HCT116 (cell line): ENCODE measurements at regions not wholly inside any gene's neighbourhood (a gene's known extent, or its start where the extent isn't known, plus 50 kb on each side); places are given as distances from the start of the nearest gene placed in this dataset.

ENCODE experiments used
- ATAC-seq: fragments of 200-7000 bp; cut with Tn5 transposase; 2 replicates; pipeline ENCODE4 v1.9.1; 2020; ENCODE audit warnings: mild to moderate bottlenecking, moderate library complexity
- BruUV-seq: library from RNA; stranded (reverse); fragments of 400-500 nt; replicated peaks from 2 replicates; lab custom pipeline; 2021; lab: Mats Ljungman, UMichigan
- CTCF ChIA-PET: fragments of 300-600 bp; sonication (Branson Sonifier 250); formaldehyde crosslinking; loops from one replicate; lab custom pipeline; 2021; ENCODE audit warnings: antibody characterized with exemption; lab: Charles Lee
- POLR2A ChIA-PET: fragments of 300-600, 350-600 bp; sonication (Branson Sonifier 250); formaldehyde crosslinking; loops from one replicate; lab custom pipeline; 2021; ENCODE audit warnings: antibody characterized with exemption; lab: Charles Lee
- RAD21 ChIA-PET, 2 experiments: fragments of 300-600 bp; sonication (Branson Sonifier 250); formaldehyde crosslinking; loops; one replicate each; lab custom pipeline; 2023; ENCODE audit warnings: low total read pairs in 2 of 2; ENCODE audit not compliant: uncharacterized antibody in 2 of 2, unreplicated experiment in 2 of 2, low non-redundant PET in 1 of 2; lab: Charles Lee
- DNase-seq: peaks from one replicate; pipeline ENCODE4 v3.0.0-alpha.2; 2010; ENCODE audit warnings: low read depth, low spot score
- H2AFZ ChIP-seq: fragments of 200-600 bp; shearing (Covaris generic), sonication (generic); 2 replicates; pipeline ENCODE4 v1.6.1; 2017; ENCODE audit warnings: low read depth, mixed run types, mixed read lengths, antibody characterized with exemption, low read length; ENCODE audit not compliant: poor library complexity, severe bottlenecking
- H3K27ac ChIP-seq: 2 replicates; pipeline ENCODE4 v1.5.1; 2012; ENCODE audit warnings: low read depth, low read length
- H3K27me3 ChIP-seq: fragments of 200-600 bp; sonication (generic); 2 replicates; pipeline ENCODE4 v1.6.1; 2016; ENCODE audit warnings: mixed run types, low read length, mixed read lengths; ENCODE audit not compliant: insufficient read depth
- H3K36me3 ChIP-seq, 2 experiments: fragments of 200-500 bp in 1 of 2; fragments of 200-600 bp in 1 of 2; sonication (Bioruptor generic) in 1 of 2; sonication (generic) in 1 of 2; 2 replicates each; pipeline versions ENCODE4 v1.5.1 to v1.6.1; 2014 to 2016; ENCODE audit warnings: low read length in 2 of 2, inconsistent platforms in 1 of 2, mixed read lengths in 1 of 2, mixed run types in 1 of 2; ENCODE audit not compliant: insufficient read depth in 2 of 2, control insufficient read depth in 1 of 2
- H3K4me1 ChIP-seq, 2 experiments: fragments of 200-600 bp in 1 of 2; sonication (generic) in 1 of 2; 2 replicates each; pipeline versions ENCODE4 v1.5.1 to v1.6.1; 2012 to 2017; ENCODE audit warnings: low read length in 2 of 2, inconsistent platforms in 1 of 2, mild to moderate bottlenecking in 1 of 2, mixed read lengths in 1 of 2, mixed run types in 1 of 2, moderate library complexity in 1 of 2; ENCODE audit not compliant: insufficient read depth in 2 of 2, control insufficient read depth in 1 of 2
- H3K4me2 ChIP-seq: fragments of 200-600 bp; sonication (generic); 2 replicates; pipeline ENCODE4 v1.6.1; 2017; ENCODE audit warnings: mixed run types, low read length, mixed read lengths
- H3K4me3 ChIP-seq, 2 experiments: fragments of 200-600 bp in 1 of 2; sonication (generic) in 1 of 2; replicated peaks in 1 of 2; 2 replicates each; pipeline ENCODE4 v1.5.1; 2011 to 2016; ENCODE audit warnings: low read length in 2 of 2, control low read depth in 1 of 2, low read depth in 1 of 2, mild to moderate bottlenecking in 1 of 2, mixed read lengths in 1 of 2, mixed run types in 1 of 2
- H3K79me2 ChIP-seq: fragments of 200-600 bp; sonication (generic); 2 replicates; pipeline ENCODE4 v1.6.1; 2017; ENCODE audit warnings: mild to moderate bottlenecking, mixed run types, low read length, moderate library complexity, mixed read lengths; ENCODE audit not compliant: insufficient read depth
- H3K9ac ChIP-seq: fragments of 200-600 bp; sonication (generic); 2 replicates; pipeline ENCODE4 v1.6.1; 2016; ENCODE audit warnings: low read length, mixed read lengths
- H3K9me2 ChIP-seq: fragments of 200-600 bp; sonication (generic), shearing (Covaris generic); 2 replicates; pipeline ENCODE4 v1.6.1; 2017; ENCODE audit warnings: mixed run types, mild to moderate bottlenecking, moderate library complexity; ENCODE audit not compliant: insufficient read depth
- H3K9me3 ChIP-seq, 2 experiments: fragments of 200-500 bp in 1 of 2; fragments of 200-600 bp in 1 of 2; sonication (Bioruptor generic) in 1 of 2; sonication (generic) in 1 of 2; 2 replicates each; pipeline ENCODE4 v1.6.1; 2014 to 2017; ENCODE audit warnings: low read length in 2 of 2, mixed read lengths in 2 of 2, inconsistent platforms in 1 of 2, low read depth in 1 of 2, mild to moderate bottlenecking in 1 of 2, mixed run types in 1 of 2, moderate library complexity in 1 of 2; ENCODE audit not compliant: control insufficient read depth in 1 of 2, insufficient read depth in 1 of 2
- H4K20me1 ChIP-seq: fragments of 200-600 bp; sonication (generic), shearing (Covaris generic); 2 replicates; pipeline ENCODE4 v1.6.1; 2017; ENCODE audit warnings: mixed run types, mild to moderate bottlenecking, moderate library complexity; ENCODE audit not compliant: insufficient read depth
- CBX3 ChIP-seq: IDR thresholded peaks from 2 replicates; pipeline ENCODE4 v1.6.1; 2012; ENCODE audit warnings: low read depth
- CTCF ChIP-seq, 3 experiments: fragments of 200-600 bp in 1 of 3; sonication (generic) in 1 of 3; IDR thresholded peaks in 2 of 3; conservative IDR thresholded peaks in 1 of 3; 2 replicates each; pipeline ENCODE4 v1.5.1; 2012 to 2017; ENCODE audit warnings: low read depth in 2 of 3, low read length in 2 of 3, antibody characterized with exemption in 1 of 3, borderline replicate concordance in 1 of 3, control low read depth in 1 of 3, mild to moderate bottlenecking in 1 of 3, mixed read lengths in 1 of 3, mixed run types in 1 of 3, moderate library complexity in 1 of 3; ENCODE audit not compliant: insufficient read depth in 1 of 3
- EZH2 ChIP-seq: fragments of 200-600 bp; sonication (generic); IDR thresholded peaks from 2 replicates; pipeline ENCODE4 v1.6.1; 2017; ENCODE audit warnings: antibody characterized with exemption, mixed run types
- EZH2phosphoT487 ChIP-seq: fragments of 200-600 bp; IDR thresholded peaks from 2 replicates; pipeline ENCODE4 v1.6.1; 2018; ENCODE audit warnings: antibody characterized with exemption, borderline replicate concordance
- FOSL1 ChIP-seq: IDR thresholded peaks from 2 replicates; pipeline ENCODE4 v1.6.1; 2012; ENCODE audit warnings: low read depth
- JUND ChIP-seq: IDR thresholded peaks from 2 replicates; pipeline ENCODE4 v1.6.1; 2012
- MAX ChIP-seq: IDR thresholded peaks from 2 replicates; pipeline ENCODE4 v1.6.1; 2012
- POLR2AphosphoS5 ChIP-seq: IDR thresholded peaks from 2 replicates; pipeline ENCODE4 v1.6.1; 2011; ENCODE audit warnings: mild to moderate bottlenecking, low read depth, low read length, moderate library complexity
- SIN3A ChIP-seq: IDR thresholded peaks from 2 replicates; pipeline ENCODE4 v1.6.1; 2012; ENCODE audit warnings: low read depth
- SRF ChIP-seq: IDR thresholded peaks from 2 replicates; pipeline ENCODE4 v1.6.1; 2012; ENCODE audit warnings: low read depth
- TCF7L2 ChIP-seq: IDR thresholded peaks from 2 replicates; pipeline ENCODE4 v1.7.0; 2011; ENCODE audit warnings: borderline replicate concordance, inconsistent platforms; ENCODE audit not compliant: insufficient read depth, insufficient read length; ENCODE audit errors: extremely low read depth
- YY1 ChIP-seq: IDR thresholded peaks from 2 replicates; pipeline ENCODE4 v1.6.1; 2011; ENCODE audit warnings: low read length, low read depth, moderate library complexity, mild to moderate bottlenecking; ENCODE audit not compliant: insufficient replicate concordance; ENCODE audit errors: extremely low read depth
- ZBTB33 ChIP-seq: IDR thresholded peaks from 2 replicates; pipeline ENCODE4 v1.6.1; 2011; ENCODE audit warnings: mild to moderate bottlenecking, low read length, moderate library complexity; ENCODE audit not compliant: insufficient replicate concordance; ENCODE audit errors: extremely low read depth
- ZNF274 ChIP-seq: fragments of 200-500 bp; sonication (Bioruptor generic); IDR thresholded peaks from 2 replicates; pipeline ENCODE4 v1.6.1; 2014; ENCODE audit warnings: mild to moderate bottlenecking, low read depth, low read length, inconsistent platforms
- intact Hi-C: fragments of 100-400 bp; cut with micrococcal nuclease; formaldehyde crosslinking; loops from 2 replicates; pipeline ENCODE4 v1.10.0; 2022

GRCh38 chr18:28743115-28743514 is 566.2 kb upstream of the CDH2 start:
- RAD21 ChIA-PET: no interaction called here
- TF ChIP-seq JUND (no peak), CBX3 (no peak), EZH2phosphoT487 (no peak), SIN3A (no peak), MAX (no peak), ZBTB33 (no peak), EZH2 (no peak), TCF7L2 (no peak), POLR2AphosphoS5 (no peak), ZNF274 (no peak), YY1 (no peak), SRF (no peak), CTCF (IDR thresholded peaks at IDR 0.05 in 2 of 3, conservative IDR thresholded peaks at IDR 0.05 in 1 of 3; ENCODE audit: borderline replicate concordance in 1 of 3, insufficient read depth in 1 of 3, low read depth in 2 of 3, low read length in 2 of 3) (no peak), FOSL1 (no peak)
- DNase-seq: no peak
- Histone ChIP-seq H3K4me3 (no peak overlapping the region), H3K79me2 (no peaks in the 10 kb centered on the region), H3K9me3 (no peaks in the 10 kb centered on the region), H3K36me3 (no peaks in the 10 kb centered on the region), H3K9me2 (no peaks in the 10 kb centered on the region), H3K4me2 (no peak overlapping the region), H3K27ac (no peak overlapping the region), H2AFZ (no peak overlapping the region), H3K4me1 (no peaks in the 10 kb centered on the region), H4K20me1 (no peaks in the 10 kb centered on the region), H3K27me3 (no peaks in the 10 kb centered on the region), H3K9ac (no peak overlapping the region)
- no peak for ATAC-seq
- POLR2A ChIA-PET: no interaction called here
- CTCF ChIA-PET: no interaction called here
- intact Hi-C loops: no loop called here
- no TSS peak for BruUV-seq
